ENCODE measurements at regions not wholly inside any gene's neighbourhood (a gene's known extent, or its start where the extent isn't known, plus 50 kb on each side); places are given as distances from the start of the nearest gene placed in this dataset.

DNA sequence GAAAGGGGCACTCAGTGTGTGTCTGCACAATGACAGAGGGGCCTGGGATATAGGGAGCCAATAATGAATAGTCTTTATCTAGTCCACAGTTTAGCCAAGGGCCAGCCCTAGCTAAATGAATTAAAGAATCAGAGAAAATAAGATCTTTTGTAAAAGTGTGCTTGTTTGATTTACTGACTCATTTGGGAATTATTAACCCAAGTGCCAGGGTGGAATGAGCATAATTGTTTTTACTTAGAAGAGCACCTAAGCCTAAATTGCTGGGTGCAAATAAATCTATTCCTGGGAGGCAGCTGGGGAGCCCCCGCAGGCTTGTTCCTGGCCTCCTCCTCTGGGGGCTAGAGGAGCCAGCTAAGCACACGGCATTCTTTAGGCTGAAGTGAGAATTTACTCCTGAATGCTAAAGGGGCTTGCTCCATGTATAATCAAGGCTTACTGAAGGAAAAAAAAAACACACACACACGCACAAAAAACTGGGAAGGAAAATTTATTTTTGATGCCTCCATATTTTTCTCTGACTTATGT, 405.3 kb upstream of the SUCLG2 start:
- no peak for TF ChIP-seq EZH2 (IDR thresholded peaks at IDR 0.05)
- no peak for TF ChIP-seq POLR2AphosphoS5 (IDR thresholded peaks at IDR 0.05; ENCODE audit: borderline replicate concordance, low read depth, low read length)
